RWPE1 (cell line): ENCODE measurements at regions not wholly inside any gene's neighbourhood (a gene's known extent, or its start where the extent isn't known, plus 50 kb on each side); places are given as distances from the start of the nearest gene placed in this dataset.

ENCODE experiments used
- CTCF ChIA-PET: fragments of 350-600 bp; sonication (Branson Sonifier 250); formaldehyde crosslinking; extraction: SDS; loops from one replicate; lab custom pipeline; 2021; lab: Yijun Ruan, JAX
- POLR2A ChIA-PET: fragments of 400-600 bp; formaldehyde crosslinking; extraction: SDS; loops from one replicate; lab custom pipeline; 2020; ENCODE audit warnings: antibody characterized with exemption; ENCODE audit not compliant: low non-redundant PET; lab: Yijun Ruan, JAX
- DNase-seq: peaks from one replicate; pipeline ENCODE4 v3.0.0; 2012; ENCODE audit warnings: low spot score
- H3K27ac ChIP-seq: fragments of 450-650 bp; 2 replicates; pipeline ENCODE4 v1.5.1; 2017
- TF ChIP-seq, protein P1 (sequence below): fragments of 450-650 bp; conservative IDR thresholded peaks from 2 replicates; pipeline ENCODE4 v1.5.1; 2017; ENCODE audit warnings: low read depth, mild to moderate bottlenecking

GRCh38 chr14:31961896-31962295, 115.2 kb upstream of the ARHGAP5 start:
- POLR2A ChIA-PET: no interaction called here
- DNase-seq: no peak
- no peak overlapping the region for H3K27ac ChIP-seq
- CTCF ChIA-PET: no interaction called here
- TF ChIP-seq, protein P1, sequence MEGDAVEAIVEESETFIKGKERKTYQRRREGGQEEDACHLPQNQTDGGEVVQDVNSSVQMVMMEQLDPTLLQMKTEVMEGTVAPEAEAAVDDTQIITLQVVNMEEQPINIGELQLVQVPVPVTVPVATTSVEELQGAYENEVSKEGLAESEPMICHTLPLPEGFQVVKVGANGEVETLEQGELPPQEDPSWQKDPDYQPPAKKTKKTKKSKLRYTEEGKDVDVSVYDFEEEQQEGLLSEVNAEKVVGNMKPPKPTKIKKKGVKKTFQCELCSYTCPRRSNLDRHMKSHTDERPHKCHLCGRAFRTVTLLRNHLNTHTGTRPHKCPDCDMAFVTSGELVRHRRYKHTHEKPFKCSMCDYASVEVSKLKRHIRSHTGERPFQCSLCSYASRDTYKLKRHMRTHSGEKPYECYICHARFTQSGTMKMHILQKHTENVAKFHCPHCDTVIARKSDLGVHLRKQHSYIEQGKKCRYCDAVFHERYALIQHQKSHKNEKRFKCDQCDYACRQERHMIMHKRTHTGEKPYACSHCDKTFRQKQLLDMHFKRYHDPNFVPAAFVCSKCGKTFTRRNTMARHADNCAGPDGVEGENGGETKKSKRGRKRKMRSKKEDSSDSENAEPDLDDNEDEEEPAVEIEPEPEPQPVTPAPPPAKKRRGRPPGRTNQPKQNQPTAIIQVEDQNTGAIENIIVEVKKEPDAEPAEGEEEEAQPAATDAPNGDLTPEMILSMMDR: no peak

DNA sequence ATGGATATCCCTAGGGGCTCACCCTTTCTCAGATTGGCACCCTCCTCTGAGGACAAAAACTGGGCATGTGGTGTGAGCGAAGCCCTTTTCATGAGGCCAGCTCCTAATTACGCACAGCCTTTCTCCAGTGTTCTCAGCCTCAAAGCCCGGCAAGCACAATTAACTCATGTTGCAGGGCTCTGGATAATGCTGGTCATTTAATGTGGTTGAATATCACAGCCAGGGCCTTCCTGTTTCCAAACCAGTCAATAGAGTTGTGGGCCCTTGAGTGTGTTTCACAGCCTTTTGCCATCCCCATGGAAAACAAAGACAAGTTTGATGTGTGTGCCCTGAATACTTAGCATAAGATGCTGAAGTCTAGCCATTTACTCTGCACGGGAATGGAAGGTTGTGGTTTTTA, 114.2 kb upstream of the ARHGAP5 start:
- TF ChIP-seq, protein P1: no peak
- H3K27ac ChIP-seq: no peak overlapping the region
- POLR2A ChIA-PET: no interaction called here
- no peak for DNase-seq
- CTCF ChIA-PET: interaction anchor here (0.5 kb wide), 1 partner anchor 1038 kb away, joined by 3 read pairs; no protein-coding TSS in a partner anchor

DNA sequence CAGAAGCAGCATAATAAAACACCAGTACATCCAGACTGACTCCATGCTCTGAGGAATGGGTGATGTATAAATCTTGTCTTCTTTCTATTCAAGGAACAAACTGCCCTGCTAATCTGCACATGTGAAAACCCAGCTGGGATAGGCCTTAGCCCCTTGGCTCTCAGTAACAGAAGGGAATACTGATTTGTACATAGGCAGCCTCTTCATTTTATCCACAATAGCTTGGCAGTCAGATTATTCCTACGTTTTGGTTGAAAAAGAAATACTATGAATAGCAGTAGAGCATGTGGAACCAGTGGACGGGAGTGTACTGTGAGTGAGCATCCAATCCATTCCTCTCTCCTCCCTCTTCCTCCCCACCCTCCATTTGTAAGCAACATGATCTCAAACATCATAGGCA, 113.5 kb upstream of the ARHGAP5 start:
- CTCF ChIA-PET: interaction anchor here (0.5 to 0.7 kb wide), 2 partner anchors 373 to 1038 kb away, joined by 3 to 7 read pairs; no protein-coding TSS in a partner anchor
- H3K27ac ChIP-seq: no peak overlapping the region
- no peak for DNase-seq
- POLR2A ChIA-PET: no interaction called here
- TF ChIP-seq, protein P1: no peak

DNA sequence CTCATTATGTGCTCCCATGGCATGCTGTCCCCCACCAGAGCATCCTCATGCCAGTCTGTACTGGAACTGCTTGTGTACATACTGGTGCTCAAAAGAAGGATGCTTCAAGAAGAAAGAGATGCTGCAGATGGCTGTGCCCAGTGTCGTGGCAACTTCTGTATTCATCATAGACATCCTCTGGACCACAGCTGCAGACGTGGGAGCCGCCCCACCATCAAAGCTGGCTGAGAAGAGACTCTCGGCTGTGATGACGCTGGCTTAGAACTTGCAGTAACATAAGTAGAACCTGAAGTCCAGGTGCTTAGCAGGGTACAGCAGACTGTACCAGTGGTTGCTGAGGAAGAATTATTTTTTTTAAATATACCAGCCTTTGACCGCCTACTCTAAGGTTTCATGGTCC, 112.6 kb upstream of the ARHGAP5 start:
- no peak for DNase-seq
- no peak overlapping the region for H3K27ac ChIP-seq
- TF ChIP-seq, protein P1: no peak
- POLR2A ChIA-PET: no interaction called here
- CTCF ChIA-PET: interaction anchor here (0.7 to 0.8 kb wide), 2 partner anchors 174 to 358 kb away, joined by 3 read pairs; no protein-coding TSS in a partner anchor

DNA sequence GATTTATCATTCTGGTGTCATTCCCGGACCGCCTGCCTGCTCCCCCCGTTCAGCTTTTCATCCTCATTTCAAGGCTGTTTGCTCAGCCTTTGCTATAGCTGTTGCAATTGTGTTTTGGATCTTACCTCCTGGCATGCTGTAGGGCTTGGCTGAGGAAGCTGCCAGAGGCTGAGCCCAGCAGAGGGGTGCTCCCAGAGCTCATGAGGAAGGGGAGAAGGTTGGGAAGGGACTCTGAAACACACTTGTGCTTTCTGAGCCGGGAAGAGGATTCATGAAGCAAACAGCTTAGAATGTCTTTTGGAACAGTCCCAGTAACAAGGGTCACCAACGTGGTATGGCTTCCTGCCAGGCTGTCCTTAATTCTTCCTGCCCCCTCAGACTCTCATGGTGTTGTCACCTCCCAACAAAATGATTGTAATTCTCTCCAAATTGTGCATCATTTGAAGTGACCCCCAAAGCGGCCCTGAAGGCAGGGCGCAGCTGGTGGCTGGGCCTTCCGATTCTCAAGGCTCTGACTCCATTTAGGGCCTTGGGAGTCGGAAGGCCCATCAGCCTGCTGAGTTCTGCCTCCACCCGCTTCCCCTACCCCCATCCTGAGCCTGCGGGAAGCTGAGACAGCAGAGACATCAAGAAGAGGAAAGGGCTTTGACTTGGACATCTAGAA, 111.9 kb upstream of the ARHGAP5 start:
- DNase-seq: no peak
- CTCF ChIA-PET: interaction anchor here (0.8 kb wide), 1 partner anchor 358 kb away, joined by 3 read pairs; no protein-coding TSS in a partner anchor
- TF ChIP-seq, protein P1: no peak
- POLR2A ChIA-PET: no interaction called here
- no peak overlapping the region for H3K27ac ChIP-seq

GRCh38 chr14:31965735-31966598, 111.1 kb upstream of the ARHGAP5 start:
- TF ChIP-seq, protein P1: no peak
- CTCF ChIA-PET: no interaction called here
- POLR2A ChIA-PET: no interaction called here
- H3K27ac ChIP-seq: no peak overlapping the region
- DNase-seq: no peak
